PC-3 (cell line): ENCODE measurements at regions not wholly inside any gene's neighbourhood (a gene's known extent, or its start where the extent isn't known, plus 50 kb on each side); places are given as distances from the start of the nearest gene placed in this dataset.
A peak's percentile ranks its signal among the peaks of the same experiment; 100 is the strongest.

Experiments
- ATAC-seq: fragments of 200-7000 bp; cut with Tn5 transposase; 2 replicates; pipeline ENCODE4 v1.9.1; 2020; ENCODE audit warnings: mild to moderate bottlenecking, moderate library complexity
- BruUV-seq: library from RNA; stranded (reverse); fragments of 400-500 nt; replicated peaks from 2 replicates; lab custom pipeline; 2021; lab: Mats Ljungman, UMichigan
- CTCF ChIA-PET: fragments of 300-600 bp; sonication (Branson Sonifier 250); formaldehyde crosslinking; loops from one replicate; lab custom pipeline; 2022; ENCODE audit warnings: antibody characterized with exemption; lab: Charles Lee
- POLR2A ChIA-PET: fragments of 300-600 bp; sonication (Branson Sonifier 250); formaldehyde crosslinking; loops from one replicate; lab custom pipeline; 2022; ENCODE audit warnings: antibody characterized with exemption; ENCODE audit not compliant: unreplicated experiment; lab: Charles Lee
- DNase-seq: peaks from one replicate; pipeline ENCODE4 v3.0.0-alpha.2; 2015
- H2AFZ ChIP-seq: fragments of 300-600 bp; sonication (generic); 2 replicates; pipeline ENCODE4 v1.6.0; 2016; ENCODE audit warnings: antibody characterized with exemption, low read length
- H3F3A ChIP-seq: fragments of 300-600 bp; sonication (generic); one replicate; pipeline ENCODE4 v1.6.0; 2017; ENCODE audit warnings: antibody characterized with exemption, low read length, control low read depth, mild to moderate bottlenecking; ENCODE audit not compliant: unreplicated experiment
- H3K27ac ChIP-seq: fragments of 300-600 bp; sonication (generic); 2 replicates; pipeline ENCODE4 v1.5.1; 2016; ENCODE audit warnings: mild to moderate bottlenecking, low read length
- H3K27me3 ChIP-seq: fragments of 300-600 bp; sonication (generic); 2 replicates; pipeline ENCODE4 v1.6.1; 2016; ENCODE audit warnings: low read length, mixed read lengths
- H3K36me3 ChIP-seq: fragments of 300-600 bp; sonication (generic); 2 replicates; pipeline ENCODE4 v1.6.1; 2016; ENCODE audit warnings: low read depth, mixed run types, low read length, mixed read lengths
- H3K4me1 ChIP-seq: fragments of 300-600 bp; sonication (generic); 2 replicates; pipeline ENCODE4 v1.5.1; 2016; ENCODE audit warnings: low read length; ENCODE audit not compliant: insufficient read depth
- H3K4me2 ChIP-seq: fragments of 300-600 bp; sonication (generic); 2 replicates; pipeline ENCODE4 v1.6.0; 2016; ENCODE audit warnings: low read length
- H3K4me3 ChIP-seq: fragments of 300-600 bp; sonication (generic); 2 replicates; pipeline ENCODE4 v1.5.1; 2016; ENCODE audit warnings: mild to moderate bottlenecking, low read length, mixed read lengths
- H3K79me2 ChIP-seq: fragments of 300-600 bp; sonication (generic); 2 replicates; pipeline ENCODE4 v1.6.1; 2017; ENCODE audit warnings: low read length, mixed read lengths
- H3K9ac ChIP-seq: fragments of 300-600 bp; sonication (generic); 2 replicates; pipeline ENCODE4 v1.6.0; 2016; ENCODE audit warnings: mild to moderate bottlenecking, low read length
- H3K9me2 ChIP-seq: fragments of 300-600 bp; sonication (generic); replicated peaks from 2 replicates; pipeline ENCODE4 v1.6.1; 2016; ENCODE audit warnings: mixed run types, low read length, mixed read lengths
- H3K9me3 ChIP-seq: fragments of 300-600 bp; sonication (generic); 2 replicates; pipeline ENCODE4 v1.6.1; 2016; ENCODE audit warnings: low read length, mixed read lengths
- H4K20me1 ChIP-seq: fragments of 300-600 bp; sonication (generic); 2 replicates; pipeline ENCODE4 v1.6.1; 2016; ENCODE audit warnings: low read length, mixed read lengths
- CTCF ChIP-seq: fragments of 300-600 bp; sonication (generic); conservative IDR thresholded peaks from 2 replicates; pipeline ENCODE4 v1.5.1; 2017; ENCODE audit warnings: antibody characterized with exemption, low read depth, mild to moderate bottlenecking, low read length
- EZH2 ChIP-seq: fragments of 300-600 bp; sonication (generic); IDR thresholded peaks from one replicate; pipeline ENCODE4 v1.6.1; 2017; ENCODE audit warnings: antibody characterized with exemption, mild to moderate bottlenecking, low read length; ENCODE audit not compliant: unreplicated experiment
- EZH2phosphoT487 ChIP-seq: fragments of 300-600 bp; sonication (generic); IDR thresholded peaks from 2 replicates; pipeline ENCODE4 v1.6.1; 2018; ENCODE audit warnings: mild to moderate bottlenecking, antibody characterized with exemption, low read length, borderline replicate concordance
- intact Hi-C: fragments of 100-400 bp; cut with micrococcal nuclease; formaldehyde crosslinking; loops from 2 replicates; pipeline ENCODE4 v1.9.0; 2023

- no peak overlapping the region for H3K4me2 ChIP-seq
Measured at GRCh38 chrX:137426695-137427425, 139.1 kb upstream of the ZIC3 start.

GRCh38 chrX:137425986-137426385 is 139.9 kb upstream of the ZIC3 start:
- H3K4me1 ChIP-seq, result no peaks in the 10 kb centered on the region
- POLR2A ChIA-PET, result no interaction called here
- H3K4me3 ChIP-seq, result no peak overlapping the region
- no peak overlapping the region for H3K4me2 ChIP-seq
- no peaks in the 10 kb centered on the region for H4K20me1 ChIP-seq
- H3K27me3 ChIP-seq, result peaks cover 51% of the 10 kb centered on the region
- TF ChIP-seq CTCF (no peak), EZH2phosphoT487 (no peak), EZH2 (no peak)
- no peak for DNase-seq
- H3K9me2 ChIP-seq, result no peaks in the 10 kb centered on the region
- H2AFZ ChIP-seq, result no peak overlapping the region
- BruUV-seq, result no TSS peak
- no peaks in the 10 kb centered on the region for H3F3A ChIP-seq
- intact Hi-C loops, result no loop called here
- no peak overlapping the region for H3K27ac ChIP-seq
- no peaks in the 10 kb centered on the region for H3K79me2 ChIP-seq
- H3K9me3 ChIP-seq, result no peaks in the 10 kb centered on the region
- no peak overlapping the region for H3K9ac ChIP-seq
- no peaks in the 10 kb centered on the region for H3K36me3 ChIP-seq
- no peak for ATAC-seq
- CTCF ChIA-PET, result no interaction called here

More at GRCh38 chrX:137426695-137427425, 139.1 kb upstream of the ZIC3 start:
- BruUV-seq, result no TSS peak
- no peak for DNase-seq
- ATAC-seq, result no peak
- ChIA-PET POLR2A (no interaction called here), CTCF (no interaction called here)
- Histone ChIP-seq H4K20me1 (no peaks in the 10 kb centered on the region), H3K4me1 (no peaks in the 10 kb centered on the region), H3F3A (no peaks in the 10 kb centered on the region), H3K9ac (no peak overlapping the region), H3K9me2 (no peaks in the 10 kb centered on the region), H3K27ac (no peak overlapping the region), H2AFZ (no peak overlapping the region), H3K4me3 (no peak overlapping the region), H3K27me3 (peaks cover 51% of the 10 kb centered on the region), H3K79me2 (no peaks in the 10 kb centered on the region), H3K36me3 (no peaks in the 10 kb centered on the region), H3K9me3 (no peaks in the 10 kb centered on the region)
- TF ChIP-seq CTCF (no peak), EZH2 (peak; percentile 66)
- intact Hi-C loops, result no loop called here

- no peaks in the 10 kb centered on the region for H3K4me1 ChIP-seq
- no peaks in the 10 kb centered on the region for H4K20me1 ChIP-seq
- no peak for ATAC-seq
- DNase-seq, result no peak
- BruUV-seq, result no TSS peak
- peaks cover 51% of the 10 kb centered on the region for H3K27me3 ChIP-seq
- no peaks in the 10 kb centered on the region for H3F3A ChIP-seq
- H3K9me2 ChIP-seq, result no peaks in the 10 kb centered on the region
- no peak overlapping the region for H3K27ac ChIP-seq
- TF ChIP-seq CTCF, result no peak
- peak; percentile 15 for TF ChIP-seq EZH2
- no peak for TF ChIP-seq EZH2phosphoT487
- ChIA-PET CTCF (no interaction called here), POLR2A (no interaction called here)
- no peaks in the 10 kb centered on the region for H3K36me3 ChIP-seq
- intact Hi-C loops, result no loop called here
- H2AFZ ChIP-seq, result no peak overlapping the region
- no peaks in the 10 kb centered on the region for H3K79me2 ChIP-seq
- no peaks in the 10 kb centered on the region for H3K9me3 ChIP-seq
- no peak overlapping the region for H3K4me2 ChIP-seq
- no peak overlapping the region for H3K9ac ChIP-seq
- no peak overlapping the region for H3K4me3 ChIP-seq
Measured at GRCh38 chrX:137425273-137425902, 140.5 kb upstream of the ZIC3 start.
